ENCODE measurements at regions not wholly inside any gene's neighbourhood (a gene's known extent, or its start where the extent isn't known, plus 50 kb on each side); places are given as distances from the start of the nearest gene placed in this dataset.

GRCh38 chr3:66629150-66629981 is 128.5 kb upstream of the LRIG1 start:
- TF ChIP-seq EP300 (IDR thresholded peaks at IDR 0.05) (no peak), CTCF (IDR thresholded peaks at IDR 0.05) (no peak), POLR2AphosphoS5 (IDR thresholded peaks at IDR 0.05) (no peak), POLR2A (IDR thresholded peaks at IDR 0.05) (no peak)
- WGBS, 2 donors: 64 to 80% methylated on average over 8 of the region's 8 CpGs
- H3K27me3 ChIP-seq: no peaks in the 10 kb centered on the region
- no peak overlapping the region for H3K27ac ChIP-seq
- H3K4me3 ChIP-seq: no peak overlapping the region
- no peak for ATAC-seq (ENCODE audit: low FRiP score in 2 of 2)
- DNase-seq: no peak
- no peaks in the 10 kb centered on the region for H3K9me3 ChIP-seq
- peaks cover 0 to 13% (median 0%) of the 10 kb centered on the region in 4 donors for H3K4me1 ChIP-seq
- no peaks in the 10 kb centered on the region for H3K36me3 ChIP-seq

GRCh38 chr3:66629982-66630368 is 129.2 kb upstream of the LRIG1 start:
- no peak for DNase-seq
- TF ChIP-seq CTCF (IDR thresholded peaks at IDR 0.05) (no peak), POLR2A (IDR thresholded peaks at IDR 0.05) (no peak), POLR2AphosphoS5 (IDR thresholded peaks at IDR 0.05) (no peak), EP300 (IDR thresholded peaks at IDR 0.05) (no peak)
- no peak overlapping the region for H3K4me3 ChIP-seq
- peaks cover 0 to 11% (median 0%) of the 10 kb centered on the region in 4 donors for H3K4me1 ChIP-seq
- H3K9me3 ChIP-seq: no peaks in the 10 kb centered on the region
- H3K36me3 ChIP-seq: no peaks in the 10 kb centered on the region
- no peak for ATAC-seq (ENCODE audit: low FRiP score in 2 of 2)
- H3K27ac ChIP-seq: no peak overlapping the region
- H3K27me3 ChIP-seq: no peaks in the 10 kb centered on the region

- DNase-seq (no peak), ATAC-seq (ENCODE audit: low FRiP score in 2 of 2) (no peak)
- no peaks in the 10 kb centered on the region for H3K4me1 ChIP-seq
- no peak overlapping the region for H3K27ac ChIP-seq
- H3K27me3 ChIP-seq: no peaks in the 10 kb centered on the region
- TF ChIP-seq CTCF (IDR thresholded peaks at IDR 0.05) (no peak), POLR2AphosphoS5 (IDR thresholded peaks at IDR 0.05) (no peak)
- no peak overlapping the region for H3K4me3 ChIP-seq
- no peaks in the 10 kb centered on the region for H3K36me3 ChIP-seq
- WGBS, 2 donors: 82 to 85% methylated on average over 6 of the region's 6 CpGs
- H3K9me3 ChIP-seq: no peaks in the 10 kb centered on the region
These were observed 132.9 kb upstream of the LRIG1 start for GRCh38 chr3:66633402-66634381.

GRCh38 chr3:66638717-66639116 is 137.9 kb upstream of the LRIG1 start:
- Histone ChIP-seq H3K4me3 (no peak overlapping the region), H3K27me3 (no peaks in the 10 kb centered on the region), H3K27ac (no peak overlapping the region), H3K4me1 (no peaks in the 10 kb centered on the region), H3K9me3 (no peaks in the 10 kb centered on the region), H3K36me3 (no peaks in the 10 kb centered on the region)
- 49 to 53% methylated on average over 6 of the region's 6 CpGs for WGBS, 2 donors
- TF ChIP-seq EP300 (IDR thresholded peaks at IDR 0.05): no peak
- TF ChIP-seq POLR2AphosphoS5 (IDR thresholded peaks at IDR 0.05): no peak
- TF ChIP-seq POLR2A (IDR thresholded peaks at IDR 0.05): no peak
- ATAC-seq (ENCODE audit: low FRiP score in 2 of 2) (no peak), DNase-seq (no peak)

GRCh38 chr3:66639809-66640356 is 139.1 kb upstream of the LRIG1 start:
- H3K9me3 ChIP-seq: peaks cover 0 to 3% (median 0%) of the 10 kb centered on the region in 4 donors
- WGBS, 2 donors: 78 to 96% methylated on average over 3 of the region's 3 CpGs
- H3K27me3 ChIP-seq: no peaks in the 10 kb centered on the region
- no peak overlapping the region for H3K4me3 ChIP-seq
- ATAC-seq (ENCODE audit: low FRiP score in 2 of 2) (no peak), DNase-seq (no peak)
- TF ChIP-seq POLR2A (IDR thresholded peaks at IDR 0.05): no peak
- TF ChIP-seq EP300 (IDR thresholded peaks at IDR 0.05): no peak
- TF ChIP-seq POLR2AphosphoS5 (IDR thresholded peaks at IDR 0.05): no peak
- TF ChIP-seq CTCF (IDR thresholded peaks at IDR 0.05): no peak
- H3K27ac ChIP-seq: no peak overlapping the region
- H3K36me3 ChIP-seq: no peaks in the 10 kb centered on the region
- no peaks in the 10 kb centered on the region for H3K4me1 ChIP-seq
